ENCODE measurements at regions not wholly inside any gene's neighbourhood (a gene's known extent, or its start where the extent isn't known, plus 50 kb on each side); places are given as distances from the start of the nearest gene placed in this dataset.

DNA sequence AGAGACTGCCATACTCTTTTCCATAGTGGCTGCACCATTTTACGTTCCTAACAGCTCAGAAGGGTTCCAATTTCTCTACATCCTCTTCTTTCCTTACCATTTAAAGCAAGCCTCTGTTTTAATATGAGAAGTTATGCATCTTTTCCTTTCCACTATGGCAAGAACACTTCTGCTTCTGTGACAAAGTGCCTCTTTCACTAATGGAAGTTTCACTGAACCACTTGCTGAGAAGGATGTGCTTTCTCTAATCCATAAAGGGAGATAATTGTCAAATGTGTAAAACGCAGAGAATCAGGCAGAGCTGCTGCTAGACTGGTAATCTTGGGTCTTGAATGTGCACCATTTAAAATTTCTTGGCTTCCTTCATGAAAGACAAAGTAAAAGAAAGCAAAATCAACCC lies 131.6 kb downstream of the PJA2 start (continued):
- no peak for TF ChIP-seq ZNF331 (CRISPR knock-in tag; IDR thresholded peaks at IDR 0.05; ENCODE audit: low read depth)

GRCh38 chr5:109275919-109276318 lies 133.9 kb downstream of the PJA2 start:
- H3K27ac Mint-ChIP-seq, result no peak overlapping the region
- no peaks in the 10 kb centered on the region for H3K36me3 Mint-ChIP-seq (ENCODE audit: low read depth)
- H3K9me3 Mint-ChIP-seq, result peaks cover 11% of the 10 kb centered on the region; the same call in 1 of the 3 replicates
- H3K4me3 Mint-ChIP-seq, result no peak overlapping the region
- Histone ChIP-seq H4K20me1 (replicated peaks; ENCODE audit: insufficient read depth) (no peaks in the 10 kb centered on the region), H3K4me3 (no peak overlapping the region), H3K4me2 (no peak overlapping the region), H3K27ac (ENCODE audit: low read depth) (no peak overlapping the region), H3K9me2 (ENCODE audit: insufficient read depth) (no peaks in the 10 kb centered on the region), H2AFZ (no peak overlapping the region), H3K36me3 (ENCODE audit: insufficient read depth) (no peaks in the 10 kb centered on the region), H3F3A (replicated peaks; ENCODE audit: low read depth) (no peaks in the 10 kb centered on the region), H3K4me1 (ENCODE audit: insufficient read depth) (no peaks in the 10 kb centered on the region), H3K27me3 (ENCODE audit: insufficient read depth) (no peaks in the 10 kb centered on the region), H3K79me2 (replicated peaks; ENCODE audit: insufficient read depth) (no peaks in the 10 kb centered on the region)
- peaks cover 2% of the 10 kb centered on the region for H3K27me3 Mint-ChIP-seq (ENCODE audit: insufficient read depth, low read depth, poor library complexity)
- no peaks in the 10 kb centered on the region for H3K4me1 Mint-ChIP-seq
- no peak for DNase-seq (ENCODE audit: low spot score)
- TF ChIP-seq, protein P1, sequence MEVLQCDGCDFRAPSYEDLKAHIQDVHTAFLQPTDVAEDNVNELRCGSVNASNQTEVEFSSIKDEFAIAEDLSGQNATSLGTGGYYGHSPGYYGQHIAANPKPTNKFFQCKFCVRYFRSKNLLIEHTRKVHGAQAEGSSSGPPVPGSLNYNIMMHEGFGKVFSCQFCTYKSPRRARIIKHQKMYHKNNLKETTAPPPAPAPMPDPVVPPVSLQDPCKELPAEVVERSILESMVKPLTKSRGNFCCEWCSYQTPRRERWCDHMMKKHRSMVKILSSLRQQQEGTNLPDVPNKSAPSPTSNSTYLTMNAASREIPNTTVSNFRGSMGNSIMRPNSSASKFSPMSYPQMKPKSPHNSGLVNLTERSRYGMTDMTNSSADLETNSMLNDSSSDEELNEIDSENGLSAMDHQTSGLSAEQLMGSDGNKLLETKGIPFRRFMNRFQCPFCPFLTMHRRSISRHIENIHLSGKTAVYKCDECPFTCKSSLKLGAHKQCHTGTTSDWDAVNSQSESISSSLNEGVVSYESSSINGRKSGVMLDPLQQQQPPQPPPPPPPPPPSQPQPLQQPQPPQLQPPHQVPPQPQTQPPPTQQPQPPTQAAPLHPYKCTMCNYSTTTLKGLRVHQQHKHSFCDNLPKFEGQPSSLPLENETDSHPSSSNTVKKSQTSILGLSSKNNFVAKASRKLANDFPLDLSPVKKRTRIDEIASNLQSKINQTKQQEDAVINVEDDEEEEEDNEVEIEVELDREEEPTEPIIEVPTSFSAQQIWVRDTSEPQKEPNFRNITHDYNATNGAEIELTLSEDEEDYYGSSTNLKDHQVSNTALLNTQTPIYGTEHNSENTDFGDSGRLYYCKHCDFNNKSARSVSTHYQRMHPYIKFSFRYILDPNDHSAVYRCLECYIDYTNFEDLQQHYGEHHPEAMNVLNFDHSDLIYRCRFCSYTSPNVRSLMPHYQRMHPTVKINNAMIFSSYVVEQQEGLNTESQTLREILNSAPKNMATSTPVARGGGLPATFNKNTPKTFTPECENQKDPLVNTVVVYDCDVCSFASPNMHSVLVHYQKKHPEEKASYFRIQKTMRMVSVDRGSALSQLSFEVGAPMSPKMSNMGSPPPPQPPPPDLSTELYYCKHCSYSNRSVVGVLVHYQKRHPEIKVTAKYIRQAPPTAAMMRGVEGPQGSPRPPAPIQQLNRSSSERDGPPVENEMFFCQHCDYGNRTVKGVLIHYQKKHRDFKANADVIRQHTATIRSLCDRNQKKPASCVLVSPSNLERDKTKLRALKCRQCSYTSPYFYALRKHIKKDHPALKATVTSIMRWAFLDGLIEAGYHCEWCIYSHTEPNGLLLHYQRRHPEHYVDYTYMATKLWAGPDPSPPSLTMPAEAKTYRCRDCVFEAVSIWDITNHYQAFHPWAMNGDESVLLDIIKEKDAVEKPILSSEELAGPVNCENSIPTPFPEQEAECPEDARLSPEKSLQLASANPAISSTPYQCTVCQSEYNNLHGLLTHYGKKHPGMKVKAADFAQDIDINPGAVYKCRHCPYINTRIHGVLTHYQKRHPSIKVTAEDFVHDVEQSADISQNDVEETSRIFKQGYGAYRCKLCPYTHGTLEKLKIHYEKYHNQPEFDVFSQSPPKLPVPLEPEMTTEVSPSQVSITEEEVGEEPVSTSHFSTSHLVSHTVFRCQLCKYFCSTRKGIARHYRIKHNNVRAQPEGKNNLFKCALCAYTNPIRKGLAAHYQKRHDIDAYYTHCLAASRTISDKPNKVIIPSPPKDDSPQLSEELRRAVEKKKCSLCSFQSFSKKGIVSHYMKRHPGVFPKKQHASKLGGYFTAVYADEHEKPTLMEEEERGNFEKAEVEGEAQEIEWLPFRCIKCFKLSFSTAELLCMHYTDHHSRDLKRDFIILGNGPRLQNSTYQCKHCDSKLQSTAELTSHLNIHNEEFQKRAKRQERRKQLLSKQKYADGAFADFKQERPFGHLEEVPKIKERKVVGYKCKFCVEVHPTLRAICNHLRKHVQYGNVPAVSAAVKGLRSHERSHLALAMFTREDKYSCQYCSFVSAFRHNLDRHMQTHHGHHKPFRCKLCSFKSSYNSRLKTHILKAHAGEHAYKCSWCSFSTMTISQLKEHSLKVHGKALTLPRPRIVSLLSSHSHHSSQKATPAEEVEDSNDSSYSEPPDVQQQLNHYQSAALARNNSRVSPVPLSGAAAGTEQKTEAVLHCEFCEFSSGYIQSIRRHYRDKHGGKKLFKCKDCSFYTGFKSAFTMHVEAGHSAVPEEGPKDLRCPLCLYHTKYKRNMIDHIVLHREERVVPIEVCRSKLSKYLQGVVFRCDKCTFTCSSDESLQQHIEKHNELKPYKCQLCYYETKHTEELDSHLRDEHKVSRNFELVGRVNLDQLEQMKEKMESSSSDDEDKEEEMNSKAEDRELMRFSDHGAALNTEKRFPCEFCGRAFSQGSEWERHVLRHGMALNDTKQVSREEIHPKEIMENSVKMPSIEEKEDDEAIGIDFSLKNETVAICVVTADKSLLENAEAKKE (CRISPR knock-in tag; IDR thresholded peaks at IDR 0.05), result no peak
- no peak for TF ChIP-seq JUNB (IDR thresholded peaks at IDR 0.05; ENCODE audit: unreplicated experiment)
- no peak for TF ChIP-seq POLR2AphosphoS5 (IDR thresholded peaks at IDR 0.05; ENCODE audit: low read depth)
- no peak for TF ChIP-seq STAT1 (IDR thresholded peaks at IDR 0.05; ENCODE audit: unreplicated experiment)
- no peak for TF ChIP-seq EZH2 (IDR thresholded peaks at IDR 0.05; ENCODE audit: low read depth, unreplicated experiment)
- no peak for ATAC-seq

All from GM23338 (cell line).